Naive thymus-derived CD4-positive, alpha-beta T cell (primary cell): ENCODE measurements at regions not wholly inside any gene's neighbourhood (a gene's known extent, or its start where the extent isn't known, plus 50 kb on each side); places are given as distances from the start of the nearest gene placed in this dataset.

Experiments used
- ATAC-seq: fragments of 150-1000 bp; cut with Tn5 transposase; 2 replicates; pipeline ENCODE4 v1.10.0; 2021; ENCODE audit warnings: mild to moderate bottlenecking, moderate library complexity
- CTCF ChIA-PET: fragments of 350-600 bp; sonication (Branson Sonifier 250); formaldehyde crosslinking; loops from one replicate; lab custom pipeline; 2021; ENCODE audit warnings: antibody characterized with exemption; lab: Charles Lee
- POLR2A ChIA-PET: fragments of 350-600 bp; sonication (Branson Sonifier 250); formaldehyde crosslinking; loops from one replicate; lab custom pipeline; 2021; ENCODE audit warnings: antibody characterized with exemption, inconsistent platforms; lab: Charles Lee
- DNase-seq, 9 donors: peaks; one replicate each; pipeline versions ENCODE4 v3.0.0 to v3.0.0-alpha.2; 2020 to 2022; ENCODE audit warnings: mixed read lengths in 1 of 9
- H3K27ac ChIP-seq: one replicate; pipeline ENCODE4 v1.7.0; 2013; ENCODE audit warnings: mild to moderate bottlenecking, low read depth, low read length, moderate library complexity
- H3K27me3 ChIP-seq, 2 donors: one replicate each; pipeline ENCODE4 v1.7.0; 2013; ENCODE audit warnings: low read length in 2 of 2, mild to moderate bottlenecking in 2 of 2, moderate library complexity in 2 of 2; ENCODE audit not compliant: control insufficient read depth in 2 of 2, insufficient read depth in 2 of 2
- H3K36me3 ChIP-seq, 3 experiments: 1 replicate in 2 of 3; 2 replicates in 1 of 3; pipeline ENCODE4 v1.7.0; 2013; ENCODE audit warnings: low read length in 3 of 3, mild to moderate bottlenecking in 3 of 3, moderate library complexity in 1 of 3; ENCODE audit not compliant: insufficient read depth in 3 of 3, control insufficient read depth in 2 of 3
- H3K4me1 ChIP-seq, 2 donors: one replicate each; pipeline ENCODE4 v1.7.0; 2013; ENCODE audit warnings: low read length in 2 of 2, mild to moderate bottlenecking in 2 of 2, moderate library complexity in 1 of 2; ENCODE audit not compliant: control insufficient read depth in 2 of 2, insufficient read depth in 2 of 2
- H3K4me3 ChIP-seq: 2 replicates; pipeline ENCODE4 v1.7.0; 2013; ENCODE audit warnings: mild to moderate bottlenecking, low read length
- H3K9me3 ChIP-seq, 3 experiments: 1 replicate in 2 of 3; 2 replicates in 1 of 3; pipeline ENCODE4 v1.7.0; 2013; ENCODE audit warnings: low read length in 3 of 3; ENCODE audit not compliant: control insufficient read depth in 2 of 3
- H3K27ac Mint-ChIP-seq, 9 donors: one replicate each; pipeline ENCODE4 v1.8.0; 2020 to 2022; ENCODE audit warnings: mixed read lengths in 9 of 9, mild to moderate bottlenecking in 8 of 9, moderate library complexity in 5 of 9, inconsistent platforms in 2 of 9
- H3K27me3 Mint-ChIP-seq, 5 donors: one replicate each; pipeline ENCODE4 v1.8.0; 2021 to 2022; ENCODE audit warnings: mixed read lengths in 5 of 5, mild to moderate bottlenecking in 1 of 5
- H3K36me3 Mint-ChIP-seq, 5 donors: one replicate each; pipeline ENCODE4 v1.8.0; 2020 to 2022; ENCODE audit warnings: mixed read lengths in 5 of 5, mild to moderate bottlenecking in 3 of 5, inconsistent platforms in 1 of 5
- H3K4me1 Mint-ChIP-seq, 7 donors: one replicate each; pipeline ENCODE4 v1.8.0; 2020 to 2022; ENCODE audit warnings: mixed read lengths in 7 of 7, mild to moderate bottlenecking in 3 of 7, inconsistent platforms in 1 of 7
- H3K4me3 Mint-ChIP-seq, 10 donors: one replicate each; pipeline ENCODE4 v1.8.0; 2020 to 2022; ENCODE audit warnings: mild to moderate bottlenecking in 10 of 10, mixed read lengths in 10 of 10, moderate library complexity in 6 of 10, inconsistent platforms in 2 of 10
- H3K9me3 Mint-ChIP-seq, 11 donors: one replicate each; pipeline ENCODE4 v1.8.0; 2020 to 2022; ENCODE audit warnings: mixed read lengths in 11 of 11, mild to moderate bottlenecking in 4 of 11, inconsistent platforms in 1 of 11, moderate library complexity in 1 of 11
- intact Hi-C, 2 donors: fragments of 100-400 bp; cut with micrococcal nuclease; formaldehyde crosslinking; loops; one replicate each; pipeline ENCODE4 v1.15.1; 2023

DNA sequence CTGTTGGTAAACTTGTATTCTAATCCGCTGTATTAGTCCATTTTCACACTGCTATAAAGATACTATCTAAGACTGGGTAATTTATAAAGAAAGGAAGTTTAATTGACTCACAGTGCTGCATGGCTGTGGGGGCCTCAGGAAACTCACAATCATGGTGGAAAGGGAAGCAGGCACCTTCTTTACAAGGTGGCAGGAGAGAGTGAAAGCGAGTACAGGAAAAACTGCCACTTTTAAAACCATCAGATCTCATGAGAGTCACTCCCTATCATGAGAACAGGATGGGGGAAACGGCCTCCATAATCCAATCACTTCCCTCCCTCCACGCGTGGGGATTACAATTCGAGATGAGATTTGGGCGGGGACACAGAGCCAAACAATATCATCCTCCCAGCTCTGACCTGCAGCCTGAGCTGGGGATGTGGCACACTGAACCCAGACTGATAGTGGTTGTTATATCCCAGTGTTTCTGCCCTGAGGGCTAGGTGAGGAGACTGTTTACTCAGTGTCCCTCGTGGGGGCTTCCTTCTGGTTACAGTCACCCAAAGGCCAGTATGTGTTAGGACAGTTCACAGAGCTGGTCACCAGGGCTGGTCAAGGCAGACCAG, 488.3 kb downstream of the KDM4C start:
- Histone ChIP-seq H3K27ac (no peak overlapping the region), H3K4me1 (no peaks in the 10 kb centered on the region), H3K36me3 (no peaks in the 10 kb centered on the region), H3K4me3 (no peak overlapping the region), H3K27me3 (no peaks in the 10 kb centered on the region), H3K9me3 (no peaks in the 10 kb centered on the region)
- H3K27ac Mint-ChIP-seq: no peak overlapping the region
- peaks cover 0 to 2% (median 0%) of the 10 kb centered on the region in 11 donors for H3K9me3 Mint-ChIP-seq
- ChIA-PET CTCF (no interaction called here), POLR2A (no interaction called here)
- H3K36me3 Mint-ChIP-seq: peaks cover 0 to 3% (median 0%) of the 10 kb centered on the region in 5 donors
- no peak for DNase-seq
- no peak overlapping the region for H3K4me3 Mint-ChIP-seq
- intact Hi-C loops: no loop called here
- peaks cover 0 to 20% (median 0%) of the 10 kb centered on the region in 5 donors for H3K27me3 Mint-ChIP-seq
- H3K4me1 Mint-ChIP-seq: peaks cover 0 to 6% (median 0%) of the 10 kb centered on the region in 7 donors
- no peak for ATAC-seq

DNA sequence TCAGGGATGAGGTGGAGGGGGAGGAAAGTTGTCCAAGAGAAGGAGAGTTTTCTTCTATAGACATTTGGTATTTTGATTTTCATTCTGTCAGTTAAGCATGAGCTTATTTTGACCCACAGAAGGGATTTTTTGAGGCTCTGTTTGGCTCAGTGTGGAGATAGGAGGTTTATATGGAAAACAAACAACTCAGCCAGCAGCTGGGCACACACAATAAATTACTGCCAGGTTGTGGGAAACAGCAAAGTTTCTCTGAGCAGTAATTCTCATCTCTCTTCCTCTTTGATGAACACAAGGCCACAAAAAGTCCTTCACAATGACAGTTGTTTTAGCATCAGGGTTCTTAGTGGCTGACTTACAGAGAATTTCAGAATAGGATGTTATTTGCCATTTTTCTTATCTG, 486.1 kb downstream of the KDM4C start:
- H3K4me1 Mint-ChIP-seq: peaks cover 0 to 6% (median 0%) of the 10 kb centered on the region in 7 donors
- ATAC-seq: no peak
- H3K4me3 Mint-ChIP-seq: no peak overlapping the region
- H3K36me3 Mint-ChIP-seq: peaks cover 0 to 3% (median 0%) of the 10 kb centered on the region in 5 donors
- H3K9me3 Mint-ChIP-seq: peaks cover 0 to 10% (median 2%) of the 10 kb centered on the region in 11 donors
- H3K27ac ChIP-seq: no peak overlapping the region
- H3K4me1 ChIP-seq: no peaks in the 10 kb centered on the region
- ChIA-PET POLR2A (no interaction called here), CTCF (interaction anchor here (0.7 kb wide), 1 partner anchor 12 kb away, joined by 3 read pairs; no protein-coding TSS in a partner anchor)
- no peak for DNase-seq
- intact Hi-C loops: no loop called here
- no peaks in the 10 kb centered on the region for H3K36me3 ChIP-seq
- no peak overlapping the region for H3K4me3 ChIP-seq
- H3K27me3 Mint-ChIP-seq: peaks cover 0 to 9% (median 0%) of the 10 kb centered on the region in 5 donors
- no peaks in the 10 kb centered on the region for H3K27me3 ChIP-seq
- H3K27ac Mint-ChIP-seq: no peak overlapping the region
- H3K9me3 ChIP-seq: peaks cover 0 to 4% (median 0%) of the 10 kb centered on the region in 3 experiments

GRCh38 chr9:7242126-7242525, 484.4 kb downstream of the KDM4C start:
- H3K27me3 Mint-ChIP-seq: peaks cover 0 to 9% (median 0%) of the 10 kb centered on the region in 5 donors

GRCh38 chr9:7241694-7242093, 483.9 kb downstream of the KDM4C start:
- peaks cover 0 to 9% (median 0%) of the 10 kb centered on the region in 5 donors for H3K27me3 Mint-ChIP-seq
- H3K4me3 ChIP-seq: no peak overlapping the region

More at GRCh38 chr9:7242126-7242525, 484.4 kb downstream of the KDM4C start:
- H3K27ac Mint-ChIP-seq: no peak overlapping the region
- peaks cover 0 to 9% (median 0%) of the 10 kb centered on the region in 5 donors for H3K36me3 Mint-ChIP-seq
- H3K4me1 Mint-ChIP-seq: peaks cover 0 to 20% (median 0%) of the 10 kb centered on the region in 7 donors
- intact Hi-C loops: no loop called here
- Histone ChIP-seq H3K27me3 (no peaks in the 10 kb centered on the region), H3K36me3 (no peaks in the 10 kb centered on the region), H3K4me1 (no peaks in the 10 kb centered on the region), H3K9me3 (peaks cover 0 to 4% (median 0%) of the 10 kb centered on the region in 3 experiments), H3K4me3 (no peak overlapping the region), H3K27ac (no peak overlapping the region)
- ChIA-PET CTCF (no interaction called here), POLR2A (no interaction called here)
- DNase-seq (no peak), ATAC-seq (no peak)
- no peak overlapping the region for H3K4me3 Mint-ChIP-seq
- H3K9me3 Mint-ChIP-seq: peaks cover 0 to 10% (median 2%) of the 10 kb centered on the region in 11 donors

GRCh38 chr9:7240569-7241311, 483.0 kb downstream of the KDM4C start:
- ATAC-seq (no peak), DNase-seq (no peak)
- Mint-ChIP-seq H3K9me3 (peaks cover 0 to 10% (median 2%) of the 10 kb centered on the region in 11 donors), H3K36me3 (peaks cover 0 to 9% (median 0%) of the 10 kb centered on the region in 5 donors), H3K4me3 (no peak overlapping the region), H3K4me1 (peaks cover 0 to 17% (median 0%) of the 10 kb centered on the region in 7 donors), H3K27me3 (peaks cover 0 to 9% (median 5%) of the 10 kb centered on the region in 5 donors), H3K27ac (no peak overlapping the region)
- Histone ChIP-seq H3K4me3 (no peak overlapping the region), H3K36me3 (no peaks in the 10 kb centered on the region), H3K4me1 (no peaks in the 10 kb centered on the region), H3K9me3 (peaks cover 0 to 4% (median 0%) of the 10 kb centered on the region in 3 experiments), H3K27me3 (no peaks in the 10 kb centered on the region), H3K27ac (no peak overlapping the region)
- POLR2A ChIA-PET: no interaction called here
- intact Hi-C loops: no loop called here
- CTCF ChIA-PET: no interaction called here

More at GRCh38 chr9:7241694-7242093, 483.9 kb downstream of the KDM4C start:
- intact Hi-C loops: no loop called here
- peaks cover 0 to 4% (median 0%) of the 10 kb centered on the region in 3 experiments for H3K9me3 ChIP-seq
- Mint-ChIP-seq H3K9me3 (peaks cover 0 to 10% (median 2%) of the 10 kb centered on the region in 11 donors), H3K36me3 (peaks cover 0 to 9% (median 0%) of the 10 kb centered on the region in 5 donors), H3K4me1 (peaks cover 0 to 20% (median 0%) of the 10 kb centered on the region in 7 donors), H3K4me3 (no peak overlapping the region), H3K27ac (no peak overlapping the region)
- H3K4me1 ChIP-seq: no peaks in the 10 kb centered on the region
- ATAC-seq (no peak), DNase-seq (no peak)
- ChIA-PET POLR2A (no interaction called here), CTCF (no interaction called here)
- no peak overlapping the region for H3K27ac ChIP-seq
- H3K36me3 ChIP-seq: no peaks in the 10 kb centered on the region
- no peaks in the 10 kb centered on the region for H3K27me3 ChIP-seq

DNA sequence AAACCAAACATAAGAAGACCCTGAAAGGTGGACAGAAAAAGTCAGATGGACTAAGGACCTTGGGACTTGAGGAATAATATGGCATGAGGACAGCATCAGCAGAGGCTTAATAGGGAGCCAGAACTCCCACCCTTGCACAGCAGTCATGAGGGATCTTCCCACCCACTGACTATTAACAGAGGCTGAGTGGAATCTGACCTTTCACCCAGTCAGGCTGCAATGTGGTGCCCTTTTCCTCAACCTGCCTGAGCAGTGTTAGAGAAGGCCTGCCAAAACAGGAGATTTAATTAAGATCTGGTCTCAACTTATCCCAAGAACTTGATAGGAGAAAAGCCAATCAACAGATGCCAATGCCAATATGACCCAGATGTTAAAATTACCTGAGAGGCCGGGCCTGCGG, 481.9 kb downstream of the KDM4C start:
- intact Hi-C loops: no loop called here
- POLR2A ChIA-PET: no interaction called here

More for the DNA sequence above, 481.9 kb downstream of the KDM4C start:
- H3K4me3 Mint-ChIP-seq: no peak overlapping the region
- H3K4me1 ChIP-seq: no peaks in the 10 kb centered on the region
- H3K36me3 Mint-ChIP-seq: peaks cover 0 to 9% (median 0%) of the 10 kb centered on the region in 5 donors
- H3K9me3 Mint-ChIP-seq: peaks cover 0 to 10% (median 2%) of the 10 kb centered on the region in 11 donors
- CTCF ChIA-PET: no interaction called here
- ATAC-seq (no peak), DNase-seq (no peak)
- H3K27ac Mint-ChIP-seq: no peak overlapping the region
- no peak overlapping the region for H3K27ac ChIP-seq
- no peak overlapping the region for H3K4me3 ChIP-seq
- peaks cover 0 to 17% (median 0%) of the 10 kb centered on the region in 7 donors for H3K4me1 Mint-ChIP-seq
- no peaks in the 10 kb centered on the region for H3K27me3 ChIP-seq
- H3K9me3 ChIP-seq: peaks cover 0 to 4% (median 0%) of the 10 kb centered on the region in 3 experiments
- no peaks in the 10 kb centered on the region for H3K36me3 ChIP-seq
- H3K27me3 Mint-ChIP-seq: peaks cover 0 to 9% (median 5%) of the 10 kb centered on the region in 5 donors
